Effector memory CD8-positive, alpha-beta T cell (primary cell): ENCODE measurements at regions not wholly inside any gene's neighbourhood (a gene's known extent, or its start where the extent isn't known, plus 50 kb on each side); places are given as distances from the start of the nearest gene placed in this dataset.

Source experiments
- ATAC-seq: fragments of 150-1000 bp; cut with Tn5 transposase; replicated peaks from 2 replicates; pipeline ENCODE4 v1.10.0; 2021; ENCODE audit warnings: mild to moderate bottlenecking, moderate library complexity
- DNase-seq, 3 experiments: peaks; one replicate each; pipeline ENCODE4 v3.0.0; 2021
- H3K27ac Mint-ChIP-seq, 2 donors: one replicate each; pipeline ENCODE4 v1.8.0; 2022; ENCODE audit warnings: mild to moderate bottlenecking in 2 of 2, mixed read lengths in 2 of 2, moderate library complexity in 2 of 2
- H3K27me3 Mint-ChIP-seq, 2 donors: one replicate each; pipeline ENCODE4 v1.8.0; 2022; ENCODE audit warnings: mixed read lengths in 2 of 2
- H3K36me3 Mint-ChIP-seq: one replicate; pipeline ENCODE4 v1.8.0; 2022; ENCODE audit warnings: mild to moderate bottlenecking, moderate library complexity, mixed read lengths; ENCODE audit not compliant: insufficient read depth
- H3K4me1 Mint-ChIP-seq, 2 donors: one replicate each; pipeline ENCODE4 v1.8.0; 2022; ENCODE audit warnings: low read depth in 2 of 2, mixed read lengths in 2 of 2
- H3K4me3 Mint-ChIP-seq, 2 donors: one replicate each; pipeline ENCODE4 v1.8.0; 2022; ENCODE audit warnings: mild to moderate bottlenecking in 2 of 2, mixed read lengths in 2 of 2, moderate library complexity in 2 of 2
- H3K9me3 Mint-ChIP-seq, 2 donors: one replicate each; pipeline ENCODE4 v1.8.0; 2022; ENCODE audit warnings: mixed read lengths in 2 of 2

GRCh38 chr11:134645576-134645975 is 233.5 kb upstream of the B3GAT1 start:
- DNase-seq (no peak), ATAC-seq (no peak)
- Mint-ChIP-seq H3K4me3 (no peak overlapping the region), H3K27ac (no peak overlapping the region), H3K4me1 (no peaks in the 10 kb centered on the region), H3K9me3 (no peaks in the 10 kb centered on the region), H3K36me3 (no peaks in the 10 kb centered on the region), H3K27me3 (peaks cover 33 to 67% of the 10 kb centered on the region in 2 donors)

DNA sequence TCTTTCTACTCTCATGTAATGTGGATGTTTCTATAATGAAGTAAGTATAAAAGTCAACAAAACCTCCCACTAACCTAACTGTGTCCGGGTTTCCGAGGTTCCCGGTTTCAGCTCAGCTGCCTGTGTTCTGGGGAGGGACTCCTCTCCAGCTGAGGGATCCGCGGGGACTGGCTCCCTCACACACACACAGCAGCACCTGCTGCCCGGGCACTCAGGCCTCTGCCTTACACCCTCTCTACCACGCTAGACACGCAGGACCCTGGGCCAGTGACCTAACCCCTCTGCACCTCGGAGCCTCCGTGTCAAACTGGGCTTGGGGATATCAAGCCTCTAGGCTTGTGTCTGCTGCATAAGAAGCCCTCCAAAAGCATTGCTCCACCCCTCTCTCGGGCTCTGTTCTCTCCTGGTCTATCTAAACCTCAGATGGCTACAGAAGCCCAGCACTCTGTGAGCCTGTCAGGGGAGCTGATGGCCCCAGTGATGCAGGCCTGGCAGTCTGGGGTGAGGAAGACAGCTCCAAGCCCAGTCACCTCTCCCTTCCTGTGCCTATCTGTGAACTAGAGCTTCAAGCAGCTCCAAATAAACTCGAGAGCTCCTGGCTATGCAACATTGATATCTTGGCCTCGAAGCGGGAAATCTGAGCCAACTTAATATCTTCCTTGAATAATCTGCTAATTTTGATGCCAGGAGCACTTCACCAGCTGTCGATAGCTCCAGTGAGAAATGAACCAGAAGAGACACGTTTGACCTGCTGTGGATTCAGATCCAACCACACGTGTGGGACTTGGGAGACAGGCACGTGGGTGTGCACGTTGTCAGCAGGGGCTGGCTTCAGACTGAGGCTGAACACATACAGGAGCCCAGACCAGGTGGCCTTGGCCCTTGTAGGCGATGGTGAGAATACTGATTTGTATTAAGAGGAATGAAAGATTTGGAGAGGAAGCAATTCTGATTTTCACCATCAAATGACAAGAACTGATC is 232.7 kb upstream of the B3GAT1 start:
- no peak for DNase-seq
- Mint-ChIP-seq H3K4me3 (no peak overlapping the region), H3K4me1 (no peaks in the 10 kb centered on the region), H3K27me3 (peaks cover 40 to 75% of the 10 kb centered on the region in 2 donors), H3K27ac (no peak overlapping the region), H3K36me3 (no peaks in the 10 kb centered on the region), H3K9me3 (no peaks in the 10 kb centered on the region)
- no peak for ATAC-seq

GRCh38 chr11:134643115-134644012 is 231.3 kb upstream of the B3GAT1 start:
- no peaks in the 10 kb centered on the region for H3K9me3 Mint-ChIP-seq
- no peak overlapping the region for H3K27ac Mint-ChIP-seq
- H3K36me3 Mint-ChIP-seq = no peaks in the 10 kb centered on the region
- peaks cover 0 to 2% of the 10 kb centered on the region in 2 donors for H3K4me1 Mint-ChIP-seq
- H3K27me3 Mint-ChIP-seq = peaks cover 50 to 80% of the 10 kb centered on the region in 2 donors
- DNase-seq (no peak), ATAC-seq (no peak)
- no peak overlapping the region for H3K4me3 Mint-ChIP-seq

GRCh38 chr11:134642206-134642605 is 230.2 kb upstream of the B3GAT1 start:
- Mint-ChIP-seq H3K4me3 (no peak overlapping the region), H3K9me3 (no peaks in the 10 kb centered on the region), H3K36me3 (no peaks in the 10 kb centered on the region), H3K27ac (no peak overlapping the region), H3K4me1 (peaks cover 0 to 2% of the 10 kb centered on the region in 2 donors), H3K27me3 (peaks cover 45 to 77% of the 10 kb centered on the region in 2 donors)
- ATAC-seq = no peak
- DNase-seq = no peak

GRCh38 chr11:134640971-134641968 is 229.2 kb upstream of the B3GAT1 start:
- Mint-ChIP-seq H3K4me1 (peaks cover 0 to 2% of the 10 kb centered on the region in 2 donors), H3K36me3 (no peaks in the 10 kb centered on the region), H3K27ac (no peak overlapping the region), H3K27me3 (peaks cover 52 to 73% of the 10 kb centered on the region in 2 donors), H3K9me3 (no peaks in the 10 kb centered on the region), H3K4me3 (no peak overlapping the region)
- DNase-seq (no peak), ATAC-seq (no peak)

- H3K4me3 Mint-ChIP-seq = no peak overlapping the region
- ATAC-seq (no peak), DNase-seq (no peak)
- H3K27ac Mint-ChIP-seq = no peak overlapping the region
- H3K27me3 Mint-ChIP-seq = peaks cover 57 to 76% of the 10 kb centered on the region in 2 donors
- H3K4me1 Mint-ChIP-seq = peaks cover 0 to 2% of the 10 kb centered on the region in 2 donors
- no peaks in the 10 kb centered on the region for H3K9me3 Mint-ChIP-seq
- H3K36me3 Mint-ChIP-seq = no peaks in the 10 kb centered on the region
These were observed 228.5 kb upstream of the B3GAT1 start for GRCh38 chr11:134640536-134640935.

DNA sequence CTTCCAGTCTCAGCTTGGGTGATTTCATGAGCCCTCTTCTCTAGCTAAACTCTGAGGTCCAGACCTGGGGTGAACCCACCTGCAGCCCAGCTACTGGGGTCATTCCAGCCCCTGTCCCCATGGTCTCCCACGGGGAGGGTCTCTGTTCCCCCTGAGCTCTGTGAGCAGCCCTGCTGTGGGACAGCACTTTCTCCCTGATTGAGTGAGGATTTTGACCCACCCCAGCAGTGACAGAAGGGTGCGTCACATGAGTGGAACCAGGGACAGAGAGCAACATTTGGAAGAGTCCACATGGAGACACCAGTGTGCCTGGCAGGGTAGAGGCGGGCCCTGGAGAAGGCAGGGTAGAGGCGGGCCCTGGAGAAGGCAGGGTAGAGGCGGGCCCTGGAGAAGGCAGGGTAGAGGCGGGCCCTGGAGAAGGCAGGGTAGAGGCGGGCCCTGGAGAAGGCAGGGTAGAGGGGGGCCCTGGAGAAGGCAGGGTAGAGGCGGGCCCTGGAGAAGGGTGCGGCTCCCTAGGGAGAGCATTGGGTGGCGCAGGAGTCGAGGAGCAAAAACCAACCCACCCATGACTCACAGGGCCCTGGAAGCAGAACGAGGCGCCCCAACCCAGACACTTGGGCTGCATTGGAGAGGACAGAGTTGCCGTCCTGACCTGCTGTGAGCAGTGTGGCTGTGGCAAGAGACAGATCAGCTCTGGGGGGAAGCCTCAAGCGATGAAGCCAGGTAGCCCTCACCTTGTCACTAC is 227.7 kb upstream of the B3GAT1 start:
- Mint-ChIP-seq H3K27ac (no peak overlapping the region), H3K9me3 (no peaks in the 10 kb centered on the region), H3K36me3 (no peaks in the 10 kb centered on the region), H3K4me1 (peaks cover 3 to 4% of the 10 kb centered on the region in 2 donors), H3K4me3 (no peak overlapping the region), H3K27me3 (peaks cover 59 to 76% of the 10 kb centered on the region in 2 donors)
- DNase-seq (no peak), ATAC-seq (no peak)

DNA sequence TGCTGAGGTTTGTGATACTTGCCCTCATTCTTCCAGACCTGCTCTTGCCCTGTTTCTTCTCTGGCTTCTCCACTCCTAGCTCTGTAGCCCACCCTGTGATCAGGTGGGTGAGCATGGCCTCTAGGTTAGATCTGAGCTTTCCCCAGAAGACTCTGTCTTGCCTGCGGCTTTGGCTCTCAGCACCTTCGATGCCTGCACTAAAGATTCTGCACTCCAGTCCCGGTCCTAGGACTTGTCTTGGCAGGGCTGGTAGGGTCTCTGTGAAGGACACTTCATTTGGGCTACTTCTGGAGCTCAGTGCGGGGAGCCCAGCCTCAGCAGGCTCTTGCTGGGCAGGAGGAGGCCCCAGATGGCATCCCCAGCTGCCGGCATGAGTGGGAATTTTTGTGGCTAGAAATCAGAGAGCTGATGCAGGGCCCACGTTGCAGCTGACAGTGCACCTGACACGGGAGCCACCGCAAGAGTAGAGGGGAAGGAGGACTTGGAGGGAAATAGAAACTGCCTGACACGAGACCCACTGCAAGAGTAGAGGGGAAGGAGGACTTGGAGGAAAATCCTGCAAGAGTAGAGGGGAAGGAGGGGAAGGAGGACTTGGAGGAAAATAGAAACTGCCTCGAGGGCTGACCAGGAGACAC is 226.9 kb upstream of the B3GAT1 start:
- H3K27ac Mint-ChIP-seq = no peak overlapping the region

DNA sequence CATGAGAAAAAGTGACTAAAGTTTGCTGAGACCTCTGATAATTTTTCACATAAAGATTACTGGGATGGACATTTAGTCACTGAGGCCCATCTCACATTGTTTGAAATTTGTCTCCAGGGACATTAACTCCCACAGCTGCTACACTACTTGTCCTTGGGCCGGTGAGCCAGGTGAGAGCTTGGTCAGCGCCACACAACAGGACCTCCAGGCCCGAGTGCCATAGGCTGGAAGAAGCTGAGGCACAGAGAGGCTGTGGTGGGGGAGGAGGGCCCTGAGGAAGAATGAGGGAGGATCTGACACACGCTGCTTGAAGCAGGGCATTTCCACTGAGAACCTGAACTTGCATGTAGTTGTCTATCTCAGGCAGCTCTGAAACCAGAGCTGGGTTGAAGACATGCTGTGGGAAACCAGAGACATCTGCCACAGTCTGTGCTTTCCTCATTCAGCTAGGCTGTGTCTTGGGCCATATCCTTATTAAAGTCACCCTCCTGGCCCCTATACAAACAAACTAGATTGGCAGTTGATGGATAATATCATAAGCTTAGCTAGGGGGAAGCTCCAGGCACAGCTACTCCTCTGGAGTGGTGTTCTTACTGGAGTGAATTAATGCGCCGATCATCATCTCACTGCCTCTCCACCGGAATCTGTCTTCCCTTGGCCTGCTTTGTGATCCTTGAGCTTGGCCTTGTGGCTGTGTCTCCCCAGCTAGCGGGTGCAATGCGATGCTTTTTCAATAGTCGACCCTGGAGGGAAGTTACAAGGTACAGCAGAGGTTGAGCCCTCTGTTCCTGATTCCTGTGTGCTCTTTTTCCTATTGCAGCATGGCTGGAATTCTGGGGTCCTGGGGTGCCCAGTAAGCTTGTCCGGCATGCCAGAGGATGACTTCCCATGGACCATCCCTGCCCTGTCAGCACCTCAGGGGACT is 225.3 kb upstream of the B3GAT1 start:
- Mint-ChIP-seq H3K27ac (no peak overlapping the region), H3K9me3 (no peaks in the 10 kb centered on the region), H3K36me3 (no peaks in the 10 kb centered on the region), H3K4me3 (no peak overlapping the region), H3K4me1 (peaks cover 3 to 4% of the 10 kb centered on the region in 2 donors), H3K27me3 (peaks cover 51 to 76% of the 10 kb centered on the region in 2 donors)
- ATAC-seq = no peak
- DNase-seq = no peak

More for the DNA sequence above, 226.9 kb upstream of the B3GAT1 start:
- no peak for DNase-seq
- ATAC-seq = no peak
- peaks cover 3 to 4% of the 10 kb centered on the region in 2 donors for H3K4me1 Mint-ChIP-seq
- no peaks in the 10 kb centered on the region for H3K9me3 Mint-ChIP-seq
- no peak overlapping the region for H3K4me3 Mint-ChIP-seq
- no peaks in the 10 kb centered on the region for H3K36me3 Mint-ChIP-seq
- peaks cover 55 to 76% of the 10 kb centered on the region in 2 donors for H3K27me3 Mint-ChIP-seq

GRCh38 chr11:134636071-134636470 is 224.0 kb upstream of the B3GAT1 start:
- Mint-ChIP-seq H3K36me3 (no peaks in the 10 kb centered on the region), H3K27ac (no peak overlapping the region), H3K4me3 (no peak overlapping the region), H3K9me3 (no peaks in the 10 kb centered on the region), H3K4me1 (peaks cover 3 to 4% of the 10 kb centered on the region in 2 donors), H3K27me3 (peaks cover 42 to 67% of the 10 kb centered on the region in 2 donors)
- ATAC-seq = no peak
- no peak for DNase-seq
